ENCODE measurements at regions not wholly inside any gene's neighbourhood (a gene's known extent, or its start where the extent isn't known, plus 50 kb on each side); places are given as distances from the start of the nearest gene placed in this dataset.

DNA sequence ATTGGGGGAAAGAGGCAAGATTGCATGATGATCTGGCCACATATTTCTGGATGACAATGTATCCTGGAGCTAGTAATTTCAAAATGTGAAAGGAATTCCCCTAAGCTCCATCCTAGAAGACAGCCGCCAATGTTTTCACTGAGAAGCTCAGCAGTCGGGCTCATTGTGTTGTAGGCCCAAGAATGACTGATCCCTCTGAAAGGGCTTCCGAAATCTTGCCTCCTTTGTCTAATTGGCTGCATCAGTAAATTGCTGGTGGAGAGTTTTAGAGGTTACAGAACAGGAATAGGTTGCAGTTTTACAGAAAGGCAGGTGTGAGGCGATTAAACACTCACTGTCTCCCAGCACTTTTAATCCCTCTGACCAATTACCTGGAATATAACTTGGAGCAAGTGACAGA, 464.1 kb upstream of the SALL1 start:
- Histone ChIP-seq H3K36me3 (ENCODE audit: control insufficient read depth in 5 of 5, insufficient read depth in 5 of 5, low read length in 5 of 5) (no peaks in the 10 kb centered on the region), H3K27ac (ENCODE audit: low read depth, low read length) (no peak overlapping the region), H3K4me3 (ENCODE audit: low read depth in 1 of 5, low read length in 5 of 5) (no peak overlapping the region), H3K9me3 (ENCODE audit: control insufficient read depth in 5 of 5, low read length in 5 of 5) (peaks cover 0 to 3% (median 0%) of the 10 kb centered on the region in 5 donors), H3K9ac (ENCODE audit: low read length in 5 of 5) (no peak overlapping the region), H3K27me3 (ENCODE audit: control insufficient read depth in 5 of 5, insufficient read depth in 4 of 5, low read length in 5 of 5) (no peaks in the 10 kb centered on the region), H3K4me1 (ENCODE audit: control insufficient read depth in 5 of 5, insufficient read depth in 5 of 5, low read length in 5 of 5) (no peaks in the 10 kb centered on the region)

DNA sequence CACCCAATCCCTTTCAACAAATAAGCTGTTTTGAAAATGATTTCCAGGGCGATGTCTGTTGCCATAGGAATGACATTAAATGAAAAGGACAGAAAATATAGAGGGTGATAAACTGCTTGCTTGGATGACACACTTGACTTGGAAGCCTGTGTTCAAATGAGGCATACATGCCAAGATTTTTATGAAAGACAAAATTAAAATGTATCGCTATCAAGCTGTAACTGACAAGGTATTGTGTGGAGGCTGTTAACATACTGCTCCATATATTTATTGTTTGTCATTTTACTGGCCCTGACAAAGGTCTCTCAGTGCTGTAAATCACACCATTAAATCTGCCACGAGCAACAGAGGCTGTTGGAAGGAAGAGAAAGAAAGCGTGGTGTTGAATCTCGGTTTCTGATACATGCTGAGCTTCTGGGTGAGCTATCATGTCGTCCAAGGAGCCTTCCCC, 456.2 kb upstream of the SALL1 start:
- H3K9me3 ChIP-seq (ENCODE audit: control insufficient read depth in 5 of 5, low read length in 5 of 5): no peaks in the 10 kb centered on the region
- H3K36me3 ChIP-seq (ENCODE audit: control insufficient read depth in 5 of 5, insufficient read depth in 5 of 5, low read length in 5 of 5): no peaks in the 10 kb centered on the region
- H3K4me1 ChIP-seq (ENCODE audit: control insufficient read depth in 5 of 5, insufficient read depth in 5 of 5, low read length in 5 of 5): no peaks in the 10 kb centered on the region
- H3K4me3 ChIP-seq (ENCODE audit: low read depth in 1 of 5, low read length in 5 of 5): no peak overlapping the region
- no peak overlapping the region for H3K9ac ChIP-seq (ENCODE audit: low read length in 5 of 5)
- no peak overlapping the region for H3K27ac ChIP-seq (ENCODE audit: low read depth, low read length)
- H3K27me3 ChIP-seq (ENCODE audit: control insufficient read depth in 5 of 5, insufficient read depth in 4 of 5, low read length in 5 of 5): peaks cover 0 to 6% (median 0%) of the 10 kb centered on the region in 5 donors

DNA sequence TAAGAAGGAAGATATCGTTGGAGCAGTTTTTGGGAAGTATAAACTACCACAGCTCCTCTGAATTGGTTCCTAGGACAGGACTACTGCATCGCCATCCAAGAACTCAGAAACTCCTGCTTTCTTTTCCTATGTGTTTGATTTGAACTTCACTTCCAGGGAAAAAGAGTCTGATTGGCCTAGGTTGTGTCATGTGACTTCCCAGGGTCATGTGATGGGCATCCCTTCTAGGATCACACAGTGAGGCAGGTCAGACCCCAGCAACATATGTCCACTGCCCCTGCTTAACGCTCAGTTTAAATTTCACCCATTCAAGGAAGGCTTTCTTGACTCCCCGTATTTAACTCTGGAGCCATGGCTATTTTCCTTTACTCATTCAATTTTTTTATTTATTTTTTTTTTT, 445.2 kb upstream of the SALL1 start:
- H3K9ac ChIP-seq (ENCODE audit: low read length in 5 of 5): no peak overlapping the region
- H3K9me3 ChIP-seq (ENCODE audit: control insufficient read depth in 5 of 5, low read length in 5 of 5): peaks cover 0 to 8% (median 0%) of the 10 kb centered on the region in 5 donors
- no peaks in the 10 kb centered on the region for H3K4me1 ChIP-seq (ENCODE audit: control insufficient read depth in 5 of 5, insufficient read depth in 5 of 5, low read length in 5 of 5)
- peaks cover 0 to 6% (median 3%) of the 10 kb centered on the region in 5 donors for H3K27me3 ChIP-seq (ENCODE audit: control insufficient read depth in 5 of 5, insufficient read depth in 4 of 5, low read length in 5 of 5)
- H3K4me3 ChIP-seq (ENCODE audit: low read depth in 1 of 5, low read length in 5 of 5): no peak overlapping the region
- H3K27ac ChIP-seq (ENCODE audit: low read depth, low read length): no peak overlapping the region
- no peaks in the 10 kb centered on the region for H3K36me3 ChIP-seq (ENCODE audit: control insufficient read depth in 5 of 5, insufficient read depth in 5 of 5, low read length in 5 of 5)

DNA sequence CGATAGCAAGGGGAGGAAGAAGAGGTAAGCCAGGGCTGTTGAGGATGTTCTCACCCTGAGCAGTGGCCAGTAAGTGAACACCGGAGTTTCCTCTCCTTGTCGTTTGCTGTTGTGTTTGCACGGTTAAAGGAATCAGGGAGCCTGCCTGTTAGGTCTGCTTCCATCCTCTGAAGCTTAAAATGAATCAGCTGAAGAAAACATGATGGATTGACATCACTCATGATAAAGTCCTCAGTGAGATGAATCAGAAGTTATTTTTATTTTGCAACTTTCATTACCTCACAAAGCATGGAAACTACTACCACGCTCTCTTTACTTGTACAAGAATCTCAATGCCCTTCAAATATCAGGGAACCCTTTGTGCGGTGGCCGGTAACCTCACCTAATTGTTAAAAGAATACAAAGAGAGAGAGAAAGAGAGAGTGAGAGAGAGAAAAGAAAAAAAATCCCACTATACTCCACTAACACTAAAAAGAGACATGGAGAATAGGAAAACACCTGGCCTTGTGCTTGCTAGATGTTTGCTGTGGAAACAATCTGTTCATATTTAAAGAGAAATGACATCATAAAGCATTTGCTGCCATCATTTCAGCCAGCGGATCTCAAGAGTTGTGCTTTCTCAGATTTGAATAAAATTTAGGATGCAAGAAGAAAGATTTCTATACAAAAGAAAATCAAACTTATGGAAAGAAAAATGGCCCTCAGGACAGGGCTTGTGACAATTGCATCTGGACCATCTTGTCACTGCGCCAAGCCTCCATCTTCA, 441.6 kb upstream of the SALL1 start:
- Histone ChIP-seq H3K4me1 (ENCODE audit: control insufficient read depth in 5 of 5, insufficient read depth in 5 of 5, low read length in 5 of 5) (no peaks in the 10 kb centered on the region), H3K9ac (ENCODE audit: low read length in 5 of 5) (no peak overlapping the region), H3K27me3 (ENCODE audit: control insufficient read depth in 5 of 5, insufficient read depth in 4 of 5, low read length in 5 of 5) (peaks cover 0 to 7% (median 3%) of the 10 kb centered on the region in 5 donors), H3K9me3 (ENCODE audit: control insufficient read depth in 5 of 5, low read length in 5 of 5) (no peaks in the 10 kb centered on the region), H3K36me3 (ENCODE audit: control insufficient read depth in 5 of 5, insufficient read depth in 5 of 5, low read length in 5 of 5) (no peaks in the 10 kb centered on the region), H3K27ac (ENCODE audit: low read depth, low read length) (no peak overlapping the region), H3K4me3 (ENCODE audit: low read depth in 1 of 5, low read length in 5 of 5) (no peak overlapping the region)

DNA sequence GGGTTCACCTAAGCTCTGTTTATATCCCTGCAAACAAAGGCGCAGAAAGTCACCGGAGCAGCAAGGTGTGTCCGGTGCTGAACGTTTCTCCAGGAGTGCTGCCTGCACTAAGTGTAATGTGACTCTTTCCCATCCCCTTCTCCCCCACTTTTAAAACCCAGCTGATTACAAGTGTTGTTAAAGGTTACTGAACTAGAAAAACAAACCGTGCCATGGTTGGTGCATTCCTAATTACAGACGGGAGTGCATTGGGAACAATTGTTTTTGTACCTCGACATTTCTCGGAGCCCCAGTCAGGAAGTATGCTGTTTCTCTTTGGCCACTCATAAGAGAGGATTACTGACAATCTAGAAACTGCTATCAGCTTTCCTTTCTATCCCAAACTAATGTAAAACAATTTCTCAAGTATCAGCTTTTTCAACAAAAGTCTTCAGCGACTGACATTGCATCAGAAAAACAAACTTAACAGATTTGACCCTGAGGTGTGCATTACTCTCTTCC, 441.0 kb upstream of the SALL1 start:
- no peak overlapping the region for H3K9ac ChIP-seq (ENCODE audit: low read length in 5 of 5)
- no peaks in the 10 kb centered on the region for H3K4me1 ChIP-seq (ENCODE audit: control insufficient read depth in 5 of 5, insufficient read depth in 5 of 5, low read length in 5 of 5)
- H3K36me3 ChIP-seq (ENCODE audit: control insufficient read depth in 5 of 5, insufficient read depth in 5 of 5, low read length in 5 of 5): no peaks in the 10 kb centered on the region
- peaks cover 0 to 7% (median 3%) of the 10 kb centered on the region in 5 donors for H3K27me3 ChIP-seq (ENCODE audit: control insufficient read depth in 5 of 5, insufficient read depth in 4 of 5, low read length in 5 of 5)
- H3K9me3 ChIP-seq (ENCODE audit: control insufficient read depth in 5 of 5, low read length in 5 of 5): no peaks in the 10 kb centered on the region
- H3K27ac ChIP-seq (ENCODE audit: low read depth, low read length): no peak overlapping the region
- no peak overlapping the region for H3K4me3 ChIP-seq (ENCODE audit: low read depth in 1 of 5, low read length in 5 of 5)

DNA sequence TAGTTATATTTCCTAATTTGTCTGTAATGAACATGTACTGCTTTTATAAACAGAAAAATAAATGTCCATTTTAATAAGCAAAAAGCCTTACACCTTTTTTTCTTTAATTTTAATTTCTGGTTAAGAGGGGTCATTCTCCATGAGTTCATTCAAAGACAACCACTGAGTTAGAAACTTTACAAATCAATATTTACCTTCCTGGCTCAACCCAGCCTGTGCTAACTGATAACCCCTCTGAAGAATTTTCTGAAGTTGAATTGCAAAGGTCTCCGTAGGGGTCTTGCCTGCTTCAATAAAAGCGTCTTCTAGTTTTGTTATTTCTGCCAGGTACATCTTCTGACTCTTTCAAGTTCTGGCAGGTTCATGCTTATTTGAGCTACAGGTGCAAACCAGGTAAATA, 440.4 kb upstream of the SALL1 start:
- Histone ChIP-seq H3K4me3 (ENCODE audit: low read depth in 1 of 5, low read length in 5 of 5) (no peak overlapping the region), H3K9me3 (ENCODE audit: control insufficient read depth in 5 of 5, low read length in 5 of 5) (no peaks in the 10 kb centered on the region), H3K9ac (ENCODE audit: low read length in 5 of 5) (no peak overlapping the region), H3K4me1 (ENCODE audit: control insufficient read depth in 5 of 5, insufficient read depth in 5 of 5, low read length in 5 of 5) (no peaks in the 10 kb centered on the region), H3K27me3 (ENCODE audit: control insufficient read depth in 5 of 5, insufficient read depth in 4 of 5, low read length in 5 of 5) (peaks cover 0 to 7% (median 3%) of the 10 kb centered on the region in 5 donors), H3K27ac (ENCODE audit: low read depth, low read length) (no peak overlapping the region), H3K36me3 (ENCODE audit: control insufficient read depth in 5 of 5, insufficient read depth in 5 of 5, low read length in 5 of 5) (no peaks in the 10 kb centered on the region)

DNA sequence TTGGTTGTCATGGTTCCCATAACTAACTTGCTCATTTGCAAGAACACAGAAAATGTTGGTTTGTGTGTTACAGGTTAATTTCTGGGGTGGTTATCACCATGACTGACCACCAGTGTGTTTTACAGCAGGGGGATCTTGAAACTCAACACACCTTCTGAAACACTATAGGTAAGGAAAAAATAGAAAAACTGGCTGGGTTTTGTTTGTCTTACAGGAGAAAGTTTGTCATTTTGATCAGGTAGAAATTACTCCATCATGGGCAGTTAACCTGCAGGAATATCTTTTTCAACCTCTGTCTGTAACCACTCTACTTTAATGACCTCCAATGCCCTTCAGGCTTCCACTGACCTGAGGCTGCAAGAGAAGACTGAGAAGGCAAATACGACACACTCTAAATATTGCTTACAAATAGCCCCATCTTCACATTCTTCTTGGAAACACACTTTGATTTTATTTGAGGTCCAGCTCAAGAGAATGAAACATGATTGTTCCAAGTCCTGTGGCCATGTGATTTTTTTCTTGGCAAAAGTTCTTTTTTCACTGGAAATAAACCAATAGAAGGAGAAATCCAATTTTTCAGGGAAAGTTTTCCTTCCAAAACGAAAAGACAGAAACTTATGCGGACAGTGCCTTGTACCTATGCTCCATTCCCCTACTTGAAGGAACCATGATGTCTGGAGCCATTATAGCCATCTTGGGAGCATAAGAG, 428.7 kb upstream of the SALL1 start:
- Histone ChIP-seq H3K4me1 (ENCODE audit: control insufficient read depth in 5 of 5, insufficient read depth in 5 of 5, low read length in 5 of 5) (peaks cover 3 to 14% (median 8%) of the 10 kb centered on the region in 5 donors), H3K27ac (ENCODE audit: low read depth, low read length) (no peak overlapping the region), H3K9me3 (ENCODE audit: control insufficient read depth in 5 of 5, low read length in 5 of 5) (no peaks in the 10 kb centered on the region), H3K4me3 (ENCODE audit: low read depth in 1 of 5, low read length in 5 of 5) (no peak overlapping the region), H3K9ac (ENCODE audit: low read length in 5 of 5) (no peak overlapping the region), H3K36me3 (ENCODE audit: control insufficient read depth in 5 of 5, insufficient read depth in 5 of 5, low read length in 5 of 5) (no peaks in the 10 kb centered on the region), H3K27me3 (ENCODE audit: control insufficient read depth in 5 of 5, insufficient read depth in 4 of 5, low read length in 5 of 5) (peaks cover 0 to 3% (median 0%) of the 10 kb centered on the region in 5 donors)

DNA sequence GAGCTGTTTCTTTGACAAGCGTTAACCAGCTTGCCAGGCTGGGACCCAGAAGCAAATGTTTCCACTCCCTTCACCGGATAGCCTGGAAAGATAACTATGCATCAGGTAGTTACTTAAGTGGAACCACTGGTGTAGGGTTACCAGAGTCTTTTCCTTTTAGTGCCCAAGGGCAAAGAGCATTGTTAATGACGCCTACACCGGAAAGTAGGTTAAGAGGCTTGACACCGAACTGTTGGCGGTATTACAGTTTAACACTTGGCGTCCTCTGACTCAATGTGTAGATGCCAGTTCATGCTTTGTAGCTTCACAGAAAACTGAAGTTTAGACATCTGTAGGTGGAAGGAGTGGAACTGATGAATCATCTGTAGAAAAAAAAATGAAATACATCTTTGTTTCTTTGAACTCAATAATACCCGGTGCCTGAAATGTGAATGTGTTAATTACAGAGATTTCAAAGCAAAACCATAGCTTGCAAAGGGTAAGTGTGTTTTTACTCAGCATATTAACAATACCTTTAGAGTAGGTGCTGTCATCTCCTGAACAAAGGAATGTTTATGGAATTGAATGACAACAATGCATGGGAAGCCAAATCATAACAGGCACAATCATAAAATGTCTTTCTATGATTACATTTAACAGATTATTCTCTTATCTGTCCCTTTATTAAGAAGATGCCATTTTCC, 426.7 kb upstream of the SALL1 start:
- Histone ChIP-seq H3K36me3 (ENCODE audit: control insufficient read depth in 5 of 5, insufficient read depth in 5 of 5, low read length in 5 of 5) (no peaks in the 10 kb centered on the region), H3K9ac (ENCODE audit: low read length in 5 of 5) (no peak overlapping the region), H3K4me3 (ENCODE audit: low read depth in 1 of 5, low read length in 5 of 5) (no peak overlapping the region), H3K27me3 (ENCODE audit: control insufficient read depth in 5 of 5, insufficient read depth in 4 of 5, low read length in 5 of 5) (peaks cover 0 to 3% (median 2%) of the 10 kb centered on the region in 5 donors), H3K9me3 (ENCODE audit: control insufficient read depth in 5 of 5, low read length in 5 of 5) (no peaks in the 10 kb centered on the region), H3K4me1 (ENCODE audit: control insufficient read depth in 5 of 5, insufficient read depth in 5 of 5, low read length in 5 of 5) (peaks cover 3 to 14% (median 8%) of the 10 kb centered on the region in 5 donors), H3K27ac (ENCODE audit: low read depth, low read length) (no peak overlapping the region)

DNA sequence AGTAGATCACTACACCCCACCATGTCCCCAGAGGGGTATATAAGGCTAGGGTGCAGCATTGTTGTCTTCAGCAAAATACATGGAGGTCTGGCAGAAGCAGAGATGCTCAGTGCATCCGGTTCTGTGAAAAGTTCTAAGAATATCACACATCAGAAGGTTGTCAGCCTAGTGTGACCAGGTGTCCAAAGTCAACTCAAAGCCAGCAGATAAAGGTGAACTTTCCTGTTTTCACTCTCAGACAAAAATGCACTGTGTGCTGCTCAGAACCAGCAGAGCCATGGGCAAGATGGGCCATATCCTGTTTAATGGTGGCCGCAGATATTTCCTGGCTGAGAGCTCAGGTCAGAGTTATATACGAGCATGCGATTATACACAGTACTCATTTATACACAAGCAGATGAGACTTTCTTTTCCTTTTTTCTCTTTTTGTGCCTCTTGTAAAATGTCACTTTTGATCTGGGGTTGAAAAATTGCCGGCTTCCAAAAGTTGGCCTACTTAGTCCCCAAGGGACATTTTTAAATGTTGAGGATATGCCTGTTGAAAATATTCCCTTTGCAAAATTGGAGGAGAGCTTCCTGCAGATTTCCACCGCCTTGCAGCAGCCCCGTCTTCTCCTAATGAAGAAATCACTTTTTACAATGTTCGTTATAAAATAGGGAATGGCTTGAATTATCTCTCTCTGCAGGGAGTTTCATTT, 425.6 kb upstream of the SALL1 start:
- H3K4me3 ChIP-seq (ENCODE audit: low read depth in 1 of 5, low read length in 5 of 5): no peak overlapping the region
- peaks cover 0 to 3% (median 2%) of the 10 kb centered on the region in 5 donors for H3K27me3 ChIP-seq (ENCODE audit: control insufficient read depth in 5 of 5, insufficient read depth in 4 of 5, low read length in 5 of 5)
- H3K27ac ChIP-seq (ENCODE audit: low read depth, low read length): no peak overlapping the region

More for the DNA sequence above, 425.6 kb upstream of the SALL1 start:
- peaks cover 3 to 14% (median 8%) of the 10 kb centered on the region in 5 donors for H3K4me1 ChIP-seq (ENCODE audit: control insufficient read depth in 5 of 5, insufficient read depth in 5 of 5, low read length in 5 of 5)
- H3K9me3 ChIP-seq (ENCODE audit: control insufficient read depth in 5 of 5, low read length in 5 of 5): no peaks in the 10 kb centered on the region
- H3K36me3 ChIP-seq (ENCODE audit: control insufficient read depth in 5 of 5, insufficient read depth in 5 of 5, low read length in 5 of 5): no peaks in the 10 kb centered on the region
- no peak overlapping the region for H3K9ac ChIP-seq (ENCODE audit: low read length in 5 of 5)

Data from subcutaneous abdominal adipose tissue (tissue), 5 donors.